GM12878 (cell line): ENCODE measurements at regions not wholly inside any gene's neighbourhood (a gene's known extent, or its start where the extent isn't known, plus 50 kb on each side); places are given as distances from the start of the nearest gene placed in this dataset.

ENCODE experiments used
- CREB1 ChIP-seq: IDR thresholded peaks from 2 replicates; pipeline ENCODE4 v1.6.1; 2012; ENCODE audit warnings: low read depth, mild to moderate bottlenecking, inconsistent platforms
- CTCF ChIP-seq, 3 experiments: IDR thresholded peaks in 2 of 3; conservative IDR thresholded peaks in 1 of 3; 2 replicates each; pipeline ENCODE4 v1.5.1; 2011; ENCODE audit warnings: low read depth in 3 of 3, low read length in 3 of 3, mild to moderate bottlenecking in 3 of 3, control low read depth in 2 of 3, moderate library complexity in 2 of 3, inconsistent platforms in 1 of 3, mixed read lengths in 1 of 3; ENCODE audit not compliant: control insufficient read depth in 2 of 3, insufficient read depth in 1 of 3; ENCODE audit errors: extremely low read depth in 1 of 3
- FOXK2 ChIP-seq: fragments of 450-650 bp; IDR thresholded peaks from 2 replicates; pipeline ENCODE4 v1.6.1; 2017; ENCODE audit warnings: mild to moderate bottlenecking, moderate library complexity
- MAX ChIP-seq: IDR thresholded peaks from 2 replicates; pipeline ENCODE4 v1.6.1; 2012; ENCODE audit warnings: low read depth, low read length, improper control_type of control experiment
- NBN ChIP-seq: fragments of 450-650 bp; IDR thresholded peaks from 2 replicates; pipeline ENCODE4 v1.6.1; 2016
- POU2F2 ChIP-seq: IDR thresholded peaks from 3 replicates; pipeline ENCODE4 v1.6.1; 2011; ENCODE audit warnings: low read depth, mild to moderate bottlenecking, low read length, borderline replicate concordance
- RAD21 ChIP-seq: IDR thresholded peaks from 2 replicates; pipeline ENCODE4 v1.6.1; 2011; ENCODE audit warnings: mild to moderate bottlenecking, low read depth, low read length, moderate library complexity; ENCODE audit not compliant: insufficient read depth
- RCOR1 ChIP-seq: conservative IDR thresholded peaks from 2 replicates; pipeline ENCODE4 v1.6.1; 2012; ENCODE audit warnings: low read depth, low read length, improper control_type of control experiment
- SIN3A ChIP-seq: IDR thresholded peaks from 2 replicates; pipeline ENCODE4 v1.6.1; 2012; ENCODE audit warnings: low read depth, low read length, improper control_type of control experiment
- SMAD1 ChIP-seq: fragments of 450-650 bp; IDR thresholded peaks from 2 replicates; pipeline ENCODE4 v1.6.1; 2018; ENCODE audit warnings: mild to moderate bottlenecking, low read depth; ENCODE audit not compliant: partially characterized antibody
- ZBTB33 ChIP-seq: fragments of 450-650 bp; IDR thresholded peaks from 2 replicates; pipeline ENCODE4 v1.6.1; 2017; ENCODE audit warnings: mild to moderate bottlenecking
- ZZZ3 ChIP-seq: IDR thresholded peaks from 2 replicates; pipeline ENCODE4 v1.6.1; 2011; ENCODE audit warnings: low read depth; ENCODE audit not compliant: control insufficient read depth, insufficient read length

- TF ChIP-seq FOXK2: no peak
- TF ChIP-seq CTCF (IDR thresholded peaks at IDR 0.05 in 2 of 3, conservative IDR thresholded peaks at IDR 0.05 in 1 of 3; ENCODE audit: control insufficient read depth in 2 of 3, extremely low read depth in 1 of 3, insufficient read depth in 1 of 3, low read depth in 3 of 3, low read length in 3 of 3): no peak
- TF ChIP-seq RAD21: no peak
- TF ChIP-seq MAX: no peak
- TF ChIP-seq NBN: no peak
- no peak for TF ChIP-seq POU2F2
- no peak for TF ChIP-seq SIN3A
- no peak for TF ChIP-seq RCOR1
- TF ChIP-seq SMAD1: no peak
- no peak for TF ChIP-seq CREB1
- no peak for TF ChIP-seq ZBTB33
- no peak for TF ChIP-seq ZZZ3
Measured at GRCh38 chr2:167386694-167387093, 498.4 kb downstream of the XIRP2 start.
